GM21786 (cell line): ENCODE measurements at regions not wholly inside any gene's neighbourhood (a gene's known extent, or its start where the extent isn't known, plus 50 kb on each side); places are given as distances from the start of the nearest gene placed in this dataset.

Source experiments
- ATAC-seq: cut with Tn5 transposase; IDR thresholded peaks from one replicate; pipeline ENCODE4 v1.9.1; 2021; ENCODE audit not compliant: unreplicated experiment

DNA sequence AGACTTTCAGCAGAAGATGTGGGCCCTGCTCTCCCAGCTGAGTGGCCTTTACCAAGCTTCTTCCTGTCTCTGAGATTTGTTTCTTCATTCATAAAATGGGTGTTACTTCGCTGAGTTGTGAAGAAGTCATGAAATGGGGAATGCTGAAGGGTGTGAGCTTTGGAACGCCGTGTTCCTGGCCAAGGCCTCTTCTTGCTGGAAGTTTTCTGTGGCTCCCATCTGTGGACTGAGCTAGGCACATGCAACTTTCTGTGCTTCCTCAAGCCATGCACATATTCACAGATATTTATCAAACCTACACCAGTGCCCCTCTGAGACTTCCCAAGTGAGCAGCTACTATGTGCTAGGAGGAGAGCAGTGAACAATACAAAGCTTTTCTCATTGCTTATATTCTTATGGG lies 106.3 kb upstream of the JUN start:
- ATAC-seq: no peak

DNA sequence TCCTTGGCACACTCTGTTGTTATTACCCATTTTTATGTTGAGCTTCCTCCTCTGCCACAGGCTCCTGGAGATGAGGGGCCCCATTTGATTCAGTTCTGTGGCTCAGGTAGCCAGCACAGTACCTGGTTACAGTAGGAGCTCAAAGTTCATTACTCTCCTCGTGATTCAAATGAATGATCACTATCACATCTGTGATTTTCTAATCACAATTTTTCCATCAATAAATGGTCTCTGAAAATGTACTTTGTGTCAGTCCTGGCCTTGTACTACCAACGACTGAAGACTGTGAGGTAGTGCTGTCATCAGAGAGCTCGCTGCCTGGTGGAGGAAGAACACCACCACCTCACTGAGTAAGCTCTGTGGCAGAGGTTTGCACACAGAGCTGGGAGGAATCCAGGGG lies 106.8 kb upstream of the JUN start:
- ATAC-seq: no peak

DNA sequence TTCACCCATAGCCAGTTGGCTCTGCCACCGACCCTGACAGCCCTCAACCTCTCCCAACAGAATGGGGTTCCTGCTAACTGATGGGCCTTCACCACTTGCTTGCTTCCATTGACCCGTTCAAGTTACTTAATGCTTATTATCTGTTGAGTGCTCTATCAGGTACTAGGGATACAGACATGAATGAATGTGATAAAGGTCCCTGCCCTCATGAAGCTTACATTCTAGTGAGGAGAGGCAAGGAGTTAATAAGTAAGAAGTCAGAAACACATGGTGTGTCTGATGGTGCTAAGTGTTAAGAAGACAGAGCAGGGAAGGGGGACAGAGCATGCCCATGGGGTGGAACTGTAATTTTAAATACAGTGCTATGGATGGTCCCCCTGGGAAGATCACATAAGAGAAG lies 107.5 kb upstream of the JUN start:
- no peak for ATAC-seq

DNA sequence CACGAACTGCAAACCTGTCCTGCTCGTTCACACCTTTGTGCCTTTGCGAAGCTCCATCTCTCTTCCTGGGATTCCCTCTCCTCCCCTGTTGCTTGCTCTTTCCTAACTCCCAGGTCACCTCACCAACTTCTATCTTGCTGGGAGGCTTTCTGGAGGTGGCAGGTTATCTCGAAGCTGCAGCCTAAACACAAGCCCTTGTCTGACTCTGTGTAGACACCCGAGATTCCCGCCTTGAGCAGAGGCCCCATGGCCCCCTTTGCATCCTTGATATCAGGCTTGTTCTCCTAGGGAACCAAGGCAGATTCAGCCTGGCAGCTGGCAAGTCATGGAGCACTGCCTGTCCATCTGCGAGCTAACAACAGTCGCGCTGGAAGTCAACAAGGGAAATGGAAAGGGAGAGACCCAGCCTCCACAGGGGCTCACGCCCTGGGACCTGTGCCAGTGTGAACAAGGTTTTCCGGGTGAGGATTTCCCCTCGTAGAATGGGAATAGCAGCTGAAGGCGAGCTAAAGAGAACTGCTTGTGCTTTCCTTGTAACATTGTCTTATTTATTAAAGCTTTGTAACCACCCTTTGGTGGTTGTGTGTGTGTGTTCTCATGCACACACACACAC lies 109.5 kb upstream of the JUN start:
- no peak for ATAC-seq

DNA sequence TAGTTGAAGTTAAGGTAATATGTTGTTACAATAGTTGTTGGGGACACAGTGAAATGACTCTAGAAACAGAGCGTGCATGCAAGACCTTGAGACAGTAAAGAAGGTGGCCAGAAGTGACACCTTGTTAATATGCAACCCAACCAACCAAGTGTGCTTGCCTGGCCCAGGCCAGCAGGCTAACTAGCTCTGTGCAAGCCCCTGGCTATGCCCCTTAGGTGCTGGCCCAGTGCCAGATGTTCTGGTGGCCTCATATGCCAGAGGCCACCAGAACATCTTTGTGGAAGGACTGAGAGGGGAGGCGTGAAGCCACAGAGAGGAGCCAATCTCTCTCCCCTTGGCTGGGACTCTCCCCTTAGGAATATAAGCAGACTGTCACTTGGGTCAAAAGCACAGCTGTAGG lies 111.2 kb upstream of the JUN start:
- ATAC-seq: peak; percentile 50

DNA sequence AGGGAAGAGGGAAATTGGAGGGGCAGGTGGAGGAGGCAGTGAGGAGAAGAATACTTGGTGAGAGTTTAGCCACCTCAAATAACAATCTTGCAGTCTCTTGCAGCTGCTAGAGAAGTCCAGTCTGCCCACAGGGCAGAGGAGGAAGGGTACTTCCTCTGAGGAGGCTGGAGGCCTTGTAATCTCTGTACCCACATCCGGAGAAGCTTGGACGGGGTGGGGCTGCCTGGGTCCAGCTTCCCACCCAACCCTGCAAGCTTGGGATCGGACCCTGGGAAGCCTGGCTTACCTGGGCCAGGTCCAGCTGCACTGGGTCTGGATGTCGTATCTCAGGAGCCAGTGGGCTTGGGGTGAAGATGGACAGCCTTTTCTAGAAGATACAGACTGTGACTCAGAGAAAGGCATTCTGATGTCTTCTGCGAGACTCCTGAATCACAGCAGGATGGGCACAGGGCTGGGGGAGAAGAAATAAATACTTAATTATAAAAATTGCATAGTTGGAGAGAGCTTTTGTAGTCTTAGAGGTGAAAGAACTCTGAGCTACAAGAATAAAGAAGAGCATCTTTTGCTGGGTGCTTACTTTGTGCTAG lies 111.8 kb upstream of the JUN start:
- ATAC-seq: no peak

DNA sequence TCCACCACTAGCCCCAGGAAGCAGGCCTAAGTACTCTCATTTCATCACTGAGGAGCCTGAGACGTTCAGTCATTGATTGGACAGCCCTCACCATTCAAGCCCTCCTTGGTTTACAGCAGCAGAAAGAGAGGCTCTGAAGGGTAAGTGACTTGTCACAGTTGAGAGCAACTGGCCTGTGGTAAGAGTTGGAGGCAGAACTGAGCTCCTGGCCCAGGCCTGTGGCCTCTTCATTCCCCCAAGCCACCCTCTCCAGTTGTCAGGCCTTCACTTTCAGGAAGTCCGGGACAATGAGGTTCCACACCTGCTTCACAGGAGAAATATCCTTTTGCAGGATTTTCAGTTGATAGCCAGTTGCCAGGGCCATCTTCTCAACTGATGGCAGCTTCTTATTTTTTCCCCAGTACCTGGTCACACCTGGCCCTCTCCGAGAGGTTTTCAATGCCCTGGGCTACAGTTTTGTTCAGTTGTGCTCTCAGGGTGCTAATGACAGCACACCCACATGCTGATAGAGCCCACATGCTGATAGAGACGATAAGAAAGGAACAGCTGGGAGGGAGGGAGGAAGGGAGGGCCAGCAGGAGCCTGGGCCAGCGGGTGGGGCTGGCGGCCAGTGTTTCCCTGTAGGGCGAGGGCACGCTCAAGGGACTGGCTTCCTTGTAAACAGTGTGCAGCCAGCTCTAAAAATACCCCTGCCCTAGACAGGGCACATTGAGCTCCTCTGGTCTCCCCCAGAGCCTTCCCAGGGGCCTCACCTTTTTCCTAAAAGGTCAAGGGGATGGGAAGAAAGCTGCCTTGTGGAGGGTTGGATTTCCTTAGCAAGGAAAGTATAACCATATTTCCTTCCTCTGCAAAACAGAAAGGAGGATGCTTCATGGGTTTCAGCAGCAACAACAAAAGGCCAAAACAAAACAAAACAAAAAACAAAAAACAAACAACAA lies 112.7 kb upstream of the JUN start:
- no peak for ATAC-seq

DNA sequence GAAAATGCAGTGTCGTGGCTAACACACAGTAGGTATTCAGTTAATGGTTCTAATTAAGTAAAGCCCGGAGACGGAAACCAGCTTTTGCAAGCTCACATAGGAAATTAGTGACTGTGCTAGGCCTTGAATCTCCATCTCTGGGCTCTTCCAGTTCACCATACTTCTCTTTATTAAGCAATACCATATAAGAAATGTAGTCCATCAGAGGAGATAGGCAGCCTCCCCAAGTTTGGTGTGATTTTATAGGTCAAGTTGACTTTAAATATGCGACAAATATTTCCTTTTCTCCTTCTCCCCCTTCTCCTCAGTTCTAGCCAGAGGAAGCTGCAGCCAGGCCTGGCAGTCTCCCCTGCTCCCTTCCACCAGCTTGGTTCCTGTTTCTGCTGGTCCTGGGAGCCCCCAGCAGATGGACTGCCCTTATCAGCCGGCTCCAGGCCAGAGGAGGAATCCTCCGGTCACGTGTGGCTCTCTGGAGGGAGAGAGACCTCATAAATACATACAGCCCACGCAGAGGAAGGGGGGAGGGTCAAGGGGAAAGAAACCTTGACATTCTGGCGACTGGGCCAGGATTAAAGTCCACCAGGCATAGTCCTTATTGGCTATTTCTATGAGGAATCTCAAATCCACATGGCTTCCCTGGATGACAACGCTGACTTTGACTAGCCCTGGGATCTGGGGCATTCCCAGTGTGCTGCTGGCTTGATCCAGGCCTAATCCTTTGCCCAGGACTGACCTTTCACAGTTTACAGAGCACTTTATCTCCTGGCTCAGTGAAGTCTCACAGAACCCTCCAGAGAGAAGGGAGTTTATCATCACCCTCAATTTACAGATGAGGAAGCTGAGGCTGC lies 115.1 kb upstream of the JUN start:
- ATAC-seq: no peak

DNA sequence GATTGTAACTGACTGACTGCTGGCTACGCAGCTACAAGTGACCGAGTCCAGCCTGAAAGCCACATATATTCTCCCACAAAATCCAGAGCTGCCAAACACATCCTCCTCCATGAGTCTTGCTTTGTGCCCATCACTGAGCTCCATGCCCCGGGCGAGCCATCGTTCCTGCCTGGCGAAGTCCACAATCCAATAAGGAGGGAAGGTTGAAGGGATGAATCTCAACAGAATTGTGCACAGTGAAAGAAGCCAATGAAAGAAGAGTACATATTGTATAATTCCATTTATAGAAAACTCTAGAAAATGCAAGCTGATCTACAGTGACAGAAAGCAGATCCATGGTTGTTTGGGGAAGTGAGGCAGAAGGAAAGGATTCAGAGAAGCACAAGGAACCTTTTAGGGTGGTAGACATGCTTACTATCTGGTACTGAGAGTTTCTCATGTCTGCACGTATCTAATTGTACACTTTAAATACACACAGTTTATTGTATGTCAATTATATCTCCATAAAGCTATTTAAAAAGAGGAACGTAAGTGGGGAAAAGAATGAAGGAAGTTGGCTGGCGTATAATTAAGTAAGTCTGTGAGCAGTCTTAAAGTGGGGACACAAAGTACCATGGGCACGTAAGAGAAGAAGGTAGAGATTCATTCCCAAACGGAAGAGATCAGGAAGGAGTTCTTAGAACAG lies 115.9 kb upstream of the JUN start:
- ATAC-seq: no peak

DNA sequence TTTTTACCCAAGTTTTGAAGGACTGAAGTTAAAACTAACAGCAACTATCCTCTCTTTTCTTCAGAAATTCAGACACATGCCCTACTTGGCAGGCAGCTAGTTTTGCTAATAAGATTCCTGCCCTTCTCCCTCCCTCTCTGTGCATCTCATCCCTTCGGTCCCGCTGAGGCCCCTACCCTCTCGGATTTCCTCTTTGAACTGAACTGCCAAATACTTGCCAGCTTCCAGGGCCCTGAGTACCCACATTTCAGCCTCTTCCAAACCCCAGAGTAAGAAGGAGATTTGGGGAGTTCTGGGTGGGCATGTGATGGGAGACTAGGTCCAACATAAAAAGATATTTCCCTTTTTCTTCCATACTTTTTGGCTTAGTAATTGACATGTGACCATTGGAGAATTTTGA lies 116.5 kb upstream of the JUN start:
- no peak for ATAC-seq

DNA sequence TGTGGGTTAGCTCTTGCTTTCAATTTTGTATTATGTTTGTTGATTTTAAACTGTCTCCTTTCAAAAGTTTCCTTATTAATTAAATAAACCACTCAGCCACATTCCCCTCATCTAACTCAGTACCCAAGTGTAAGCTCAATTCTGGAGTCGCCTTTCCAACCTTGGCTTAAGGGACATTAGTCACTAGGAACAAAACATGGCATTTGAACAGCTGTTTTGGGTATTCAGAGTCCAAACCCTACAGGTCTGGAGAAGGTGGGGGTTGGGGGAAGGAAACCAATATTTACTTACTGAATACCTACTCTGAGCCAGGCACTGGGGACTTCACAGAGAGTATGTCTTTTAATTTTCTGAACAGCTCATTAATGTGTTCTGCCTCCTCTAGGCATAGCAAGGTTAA lies 117.2 kb upstream of the JUN start:
- ATAC-seq: no peak

DNA sequence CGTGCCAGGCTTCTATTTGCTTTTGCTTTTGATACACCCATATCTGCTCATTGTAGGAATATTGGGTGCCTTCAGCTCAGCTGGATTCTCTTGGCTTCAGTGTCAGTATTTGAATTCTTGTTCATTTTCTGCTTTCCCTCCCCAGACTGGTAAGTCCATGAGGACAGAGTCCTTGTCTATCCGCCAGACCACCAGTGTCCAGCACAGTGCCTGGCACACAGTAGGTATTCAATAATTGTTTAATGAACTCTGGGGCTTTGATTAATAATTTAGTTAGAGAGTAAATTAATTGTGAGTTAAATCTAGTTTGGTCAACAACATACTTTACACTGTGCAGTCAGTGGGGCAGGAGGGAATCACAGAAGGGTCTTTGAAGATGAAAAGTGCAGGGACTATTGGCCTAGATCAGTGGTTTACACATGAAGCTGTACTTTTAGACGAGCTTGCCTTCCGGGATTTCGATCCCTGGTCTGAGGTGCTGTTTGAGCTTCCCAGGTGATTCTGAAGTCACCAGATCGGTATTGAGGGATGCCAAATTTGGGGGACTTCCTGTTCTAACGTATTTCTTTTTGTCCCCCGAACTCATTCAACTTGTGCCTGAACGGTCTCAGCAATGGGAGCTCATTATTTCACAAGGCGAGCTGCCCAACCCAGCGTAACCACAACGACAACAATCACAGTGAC lies 119.1 kb upstream of the JUN start:
- no peak for ATAC-seq

DNA sequence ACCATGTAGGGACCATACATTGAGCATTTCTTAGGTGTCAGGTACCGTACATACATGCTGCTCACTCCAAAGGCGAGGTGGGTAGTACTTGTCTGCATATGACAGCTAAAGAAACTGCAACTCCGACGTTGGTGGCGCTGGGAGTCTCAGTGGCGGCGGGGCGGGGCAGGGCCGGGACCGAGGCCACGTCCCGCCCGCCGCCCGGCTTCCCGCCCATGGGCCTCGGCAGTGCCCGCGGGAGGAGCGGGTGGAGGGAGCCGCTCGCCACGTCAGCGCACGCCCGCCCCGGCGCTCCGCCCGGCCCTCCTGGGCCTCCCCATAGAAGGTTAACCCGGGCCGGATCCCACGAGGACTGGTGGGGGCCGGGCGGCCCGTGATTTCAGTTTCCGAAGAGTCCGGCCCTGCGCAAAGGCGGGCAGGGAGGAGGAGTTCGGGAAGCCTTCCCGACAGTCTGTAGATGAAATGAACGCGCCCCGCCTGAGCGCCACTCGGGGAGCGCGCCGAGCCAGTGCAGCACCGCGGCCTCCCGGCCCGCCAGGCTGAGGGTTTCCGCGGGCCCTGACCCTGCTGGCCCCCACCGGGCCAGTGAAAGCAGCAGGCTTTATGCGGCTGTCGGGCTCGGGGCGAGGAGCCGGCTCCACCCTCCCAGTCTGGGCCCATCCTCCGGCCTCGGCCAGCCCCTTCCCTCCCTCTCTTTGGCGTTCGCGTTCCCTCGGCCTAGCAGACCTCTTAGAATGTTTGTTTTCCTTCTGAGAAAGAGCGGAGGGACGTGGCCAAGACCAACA lies 119.9 kb upstream of the JUN start:
- peak; percentile 82 for ATAC-seq

DNA sequence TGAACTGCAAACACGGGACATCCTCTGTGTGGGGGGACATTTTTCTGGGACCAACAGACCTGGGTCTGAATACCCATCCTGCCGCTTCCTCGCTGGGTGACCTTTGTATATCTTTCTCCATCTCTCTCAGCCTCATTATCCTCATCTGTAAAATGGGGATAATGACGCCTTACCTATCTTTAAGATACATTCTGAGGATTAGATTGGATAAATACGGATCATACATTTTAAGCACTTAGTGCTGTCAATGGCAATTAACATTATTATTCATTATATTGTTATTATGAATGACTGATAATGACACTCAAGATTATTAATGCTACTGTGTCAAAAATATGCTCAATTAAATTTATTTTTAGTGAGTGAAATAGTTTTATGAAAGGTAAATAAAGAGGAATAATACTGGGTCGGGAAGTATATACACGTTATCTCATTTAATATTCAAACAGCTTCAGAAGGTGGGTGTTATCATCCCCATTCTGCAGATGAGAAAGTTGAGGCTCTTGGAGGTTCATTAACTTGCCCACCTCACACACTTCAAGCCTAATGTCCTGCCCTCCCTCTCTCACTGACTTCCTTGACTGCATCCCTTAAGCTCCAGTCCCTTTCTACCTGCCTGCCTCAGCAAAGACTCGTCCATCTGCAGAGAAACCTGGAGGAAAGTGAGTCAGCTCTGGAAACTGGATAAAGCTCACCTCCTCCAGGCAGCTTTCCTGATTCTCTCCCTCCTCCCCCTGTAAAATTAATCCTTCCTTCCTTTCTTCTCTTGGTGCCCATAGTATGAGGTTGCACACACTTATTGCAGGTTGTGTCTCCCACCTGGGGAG lies 120.7 kb upstream of the JUN start:
- no peak for ATAC-seq

DNA sequence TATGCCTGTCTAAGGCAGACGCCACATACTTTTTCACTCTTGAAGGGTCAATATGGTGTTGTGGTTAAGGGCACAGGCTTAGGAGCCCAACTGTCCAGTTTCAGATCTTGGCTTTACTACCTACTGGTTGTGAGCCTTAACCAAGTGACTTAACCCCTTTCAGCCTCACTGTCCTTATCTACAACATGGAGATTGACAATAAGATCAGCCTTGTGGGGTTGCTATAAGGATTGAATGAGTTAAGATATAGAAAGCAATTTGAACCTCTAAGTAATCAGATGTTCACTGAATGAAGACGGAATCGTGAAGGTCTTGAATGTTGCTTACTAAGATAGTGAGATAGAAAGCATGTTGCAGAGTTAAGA lies 121.3 kb upstream of the JUN start:
- no peak for ATAC-seq

DNA sequence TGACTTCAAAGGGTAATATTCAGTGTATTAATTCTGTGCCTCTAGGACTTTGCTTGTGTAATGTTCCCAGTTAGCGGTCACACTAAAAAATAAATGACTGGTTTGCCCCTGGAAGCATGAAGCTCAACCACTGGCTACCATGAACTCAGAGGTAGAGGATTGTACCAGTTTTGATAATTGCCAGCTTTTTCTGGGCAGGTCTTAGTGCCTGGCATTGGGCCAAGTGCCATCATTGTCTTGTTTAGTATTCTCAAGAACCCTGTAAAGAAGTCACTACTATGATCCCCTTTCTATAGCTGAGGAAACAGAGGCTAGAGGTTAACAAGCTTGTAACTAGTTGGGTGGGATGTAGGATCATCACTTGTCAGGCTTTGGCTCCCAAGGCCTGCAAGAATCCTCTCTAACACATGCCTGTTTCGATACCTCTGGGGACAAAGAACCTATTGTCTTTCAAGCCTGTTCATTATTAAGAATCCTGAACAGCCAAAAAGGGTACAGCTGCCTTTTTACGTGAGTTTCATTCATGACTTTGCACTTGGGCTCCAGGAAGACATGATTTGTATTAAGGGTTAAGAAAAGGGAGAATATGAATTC lies 121.9 kb upstream of the JUN start:
- ATAC-seq: no peak

DNA sequence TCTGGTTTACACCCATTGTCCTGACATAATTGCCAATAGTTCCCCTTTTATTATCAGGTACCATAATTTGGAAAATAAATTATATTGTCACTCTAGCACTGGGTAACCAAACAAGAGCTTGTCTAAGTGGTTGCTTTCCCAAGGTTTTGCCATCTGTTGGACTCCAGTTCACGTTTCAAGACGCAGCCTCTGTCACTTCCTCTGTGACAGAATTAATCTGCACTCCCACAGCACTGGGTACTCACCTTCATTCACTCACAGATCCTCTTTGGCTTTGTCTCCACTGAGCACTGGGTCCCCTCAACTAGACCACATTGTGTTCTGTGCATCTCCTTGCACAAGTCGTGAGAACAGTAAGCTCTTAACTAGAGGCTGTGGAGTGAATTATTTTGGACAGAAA lies 123.6 kb upstream of the JUN start:
- no peak for ATAC-seq
